ENCODE measurements at regions not wholly inside any gene's neighbourhood (a gene's known extent, or its start where the extent isn't known, plus 50 kb on each side); places are given as distances from the start of the nearest gene placed in this dataset.

DNA sequence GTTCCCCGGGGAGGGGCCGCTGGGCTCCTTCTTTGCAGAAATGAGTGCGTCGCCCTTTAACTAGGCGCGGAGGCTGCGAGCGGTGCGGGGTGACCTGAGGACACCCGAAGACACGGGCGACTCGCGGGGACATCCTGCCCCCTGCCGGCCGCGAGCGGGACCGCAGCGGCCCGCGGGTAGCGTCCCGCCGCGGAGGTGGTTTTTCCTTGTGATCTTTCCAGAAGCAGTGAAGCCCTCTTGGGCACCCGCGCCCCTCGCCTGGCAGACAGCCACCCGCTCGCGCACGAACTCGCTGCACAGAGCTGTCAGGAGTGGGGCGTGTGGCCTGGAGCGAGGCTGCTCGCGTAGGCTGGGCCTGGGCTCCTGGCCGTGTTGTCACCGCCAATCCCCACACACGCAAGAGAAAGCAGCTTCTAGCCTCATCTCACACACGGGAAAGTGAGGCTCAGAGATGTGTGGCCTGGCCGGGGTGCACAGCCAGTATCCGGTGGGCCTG is 67.2 kb downstream of the DIO3 start (continued):
- TF ChIP-seq, protein P1, sequence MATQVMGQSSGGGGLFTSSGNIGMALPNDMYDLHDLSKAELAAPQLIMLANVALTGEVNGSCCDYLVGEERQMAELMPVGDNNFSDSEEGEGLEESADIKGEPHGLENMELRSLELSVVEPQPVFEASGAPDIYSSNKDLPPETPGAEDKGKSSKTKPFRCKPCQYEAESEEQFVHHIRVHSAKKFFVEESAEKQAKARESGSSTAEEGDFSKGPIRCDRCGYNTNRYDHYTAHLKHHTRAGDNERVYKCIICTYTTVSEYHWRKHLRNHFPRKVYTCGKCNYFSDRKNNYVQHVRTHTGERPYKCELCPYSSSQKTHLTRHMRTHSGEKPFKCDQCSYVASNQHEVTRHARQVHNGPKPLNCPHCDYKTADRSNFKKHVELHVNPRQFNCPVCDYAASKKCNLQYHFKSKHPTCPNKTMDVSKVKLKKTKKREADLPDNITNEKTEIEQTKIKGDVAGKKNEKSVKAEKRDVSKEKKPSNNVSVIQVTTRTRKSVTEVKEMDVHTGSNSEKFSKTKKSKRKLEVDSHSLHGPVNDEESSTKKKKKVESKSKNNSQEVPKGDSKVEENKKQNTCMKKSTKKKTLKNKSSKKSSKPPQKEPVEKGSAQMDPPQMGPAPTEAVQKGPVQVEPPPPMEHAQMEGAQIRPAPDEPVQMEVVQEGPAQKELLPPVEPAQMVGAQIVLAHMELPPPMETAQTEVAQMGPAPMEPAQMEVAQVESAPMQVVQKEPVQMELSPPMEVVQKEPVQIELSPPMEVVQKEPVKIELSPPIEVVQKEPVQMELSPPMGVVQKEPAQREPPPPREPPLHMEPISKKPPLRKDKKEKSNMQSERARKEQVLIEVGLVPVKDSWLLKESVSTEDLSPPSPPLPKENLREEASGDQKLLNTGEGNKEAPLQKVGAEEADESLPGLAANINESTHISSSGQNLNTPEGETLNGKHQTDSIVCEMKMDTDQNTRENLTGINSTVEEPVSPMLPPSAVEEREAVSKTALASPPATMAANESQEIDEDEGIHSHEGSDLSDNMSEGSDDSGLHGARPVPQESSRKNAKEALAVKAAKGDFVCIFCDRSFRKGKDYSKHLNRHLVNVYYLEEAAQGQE (tag by site-specific recombination; IDR thresholded peaks at IDR 0.05): no peak
- TF ChIP-seq ZNF184 (tag by site-specific recombination; IDR thresholded peaks at IDR 0.05) (no peak), ZNF555 (tag by site-specific recombination; conservative IDR thresholded peaks at IDR 0.05) (no peak), ZNF132 (tag by site-specific recombination; IDR thresholded peaks at IDR 0.05; ENCODE audit: borderline replicate concordance) (no peak), HOXA7 (CRISPR knock-in tag; IDR thresholded peaks at IDR 0.05; ENCODE audit: borderline replicate concordance) (no peak), ZNF48 (tag by site-specific recombination; IDR thresholded peaks at IDR 0.05) (no peak), ZNF560 (tag by site-specific recombination; IDR thresholded peaks at IDR 0.05; ENCODE audit: borderline replicate concordance) (no peak), ZBTB20 (tag by site-specific recombination; IDR thresholded peaks at IDR 0.05) (no peak), ZBTB48 (tag by site-specific recombination; IDR thresholded peaks at IDR 0.05) (no peak), ZNF292 (tag by site-specific recombination; IDR thresholded peaks at IDR 0.05; ENCODE audit: borderline replicate concordance, low read depth) (no peak), ZNF146 (tag by site-specific recombination; IDR thresholded peaks at IDR 0.05) (no peak; the same call in 1 of the 2 replicates), ZNF114 (tag by site-specific recombination; IDR thresholded peaks at IDR 0.05) (no peak), GLI2 (tag by site-specific recombination; IDR thresholded peaks at IDR 0.05; ENCODE audit: borderline replicate concordance, low read depth) (no peak), ZNF341 (tag by site-specific recombination; IDR thresholded peaks at IDR 0.05; ENCODE audit: low read depth) (no peak), ZNF621 (tag by site-specific recombination; IDR thresholded peaks at IDR 0.05) (no peak), OSR2 (tag by site-specific recombination; IDR thresholded peaks at IDR 0.05) (no peak), ZNF23 (tag by site-specific recombination; IDR thresholded peaks at IDR 0.05; ENCODE audit: borderline replicate concordance) (no peak), ZNF791 (tag by site-specific recombination; IDR thresholded peaks at IDR 0.05) (no peak), ZBTB21 (tag by site-specific recombination; IDR thresholded peaks at IDR 0.05) (no peak), ZNF561 (tag by site-specific recombination; IDR thresholded peaks at IDR 0.05; ENCODE audit: borderline replicate concordance) (no peak)
- TF ChIP-seq, protein P2, sequence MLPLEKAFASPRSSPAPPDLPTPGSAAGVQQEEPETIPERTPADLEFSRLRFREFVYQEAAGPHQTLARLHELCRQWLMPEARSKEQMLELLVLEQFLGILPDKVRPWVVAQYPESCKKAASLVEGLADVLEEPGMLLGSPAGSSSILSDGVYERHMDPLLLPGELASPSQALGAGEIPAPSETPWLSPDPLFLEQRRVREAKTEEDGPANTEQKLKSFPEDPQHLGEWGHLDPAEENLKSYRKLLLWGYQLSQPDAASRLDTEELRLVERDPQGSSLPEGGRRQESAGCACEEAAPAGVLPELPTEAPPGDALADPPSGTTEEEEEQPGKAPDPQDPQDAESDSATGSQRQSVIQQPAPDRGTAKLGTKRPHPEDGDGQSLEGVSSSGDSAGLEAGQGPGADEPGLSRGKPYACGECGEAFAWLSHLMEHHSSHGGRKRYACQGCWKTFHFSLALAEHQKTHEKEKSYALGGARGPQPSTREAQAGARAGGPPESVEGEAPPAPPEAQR (tag by site-specific recombination; IDR thresholded peaks at IDR 0.05): no peak
- TF ChIP-seq, protein P3, sequence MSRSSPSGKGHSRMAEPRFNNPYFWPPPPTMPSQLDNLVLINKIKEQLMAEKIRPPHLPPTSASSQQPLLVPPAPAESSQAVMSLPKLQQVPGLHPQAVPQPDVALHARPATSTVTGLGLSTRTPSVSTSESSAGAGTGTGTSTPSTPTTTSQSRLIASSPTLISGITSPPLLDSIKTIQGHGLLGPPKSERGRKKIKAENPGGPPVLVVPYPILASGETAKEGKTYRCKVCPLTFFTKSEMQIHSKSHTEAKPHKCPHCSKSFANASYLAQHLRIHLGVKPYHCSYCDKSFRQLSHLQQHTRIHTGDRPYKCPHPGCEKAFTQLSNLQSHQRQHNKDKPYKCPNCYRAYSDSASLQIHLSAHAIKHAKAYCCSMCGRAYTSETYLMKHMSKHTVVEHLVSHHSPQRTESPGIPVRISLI (tag by site-specific recombination; IDR thresholded peaks at IDR 0.05): no peak
- TF ChIP-seq, protein P4, sequence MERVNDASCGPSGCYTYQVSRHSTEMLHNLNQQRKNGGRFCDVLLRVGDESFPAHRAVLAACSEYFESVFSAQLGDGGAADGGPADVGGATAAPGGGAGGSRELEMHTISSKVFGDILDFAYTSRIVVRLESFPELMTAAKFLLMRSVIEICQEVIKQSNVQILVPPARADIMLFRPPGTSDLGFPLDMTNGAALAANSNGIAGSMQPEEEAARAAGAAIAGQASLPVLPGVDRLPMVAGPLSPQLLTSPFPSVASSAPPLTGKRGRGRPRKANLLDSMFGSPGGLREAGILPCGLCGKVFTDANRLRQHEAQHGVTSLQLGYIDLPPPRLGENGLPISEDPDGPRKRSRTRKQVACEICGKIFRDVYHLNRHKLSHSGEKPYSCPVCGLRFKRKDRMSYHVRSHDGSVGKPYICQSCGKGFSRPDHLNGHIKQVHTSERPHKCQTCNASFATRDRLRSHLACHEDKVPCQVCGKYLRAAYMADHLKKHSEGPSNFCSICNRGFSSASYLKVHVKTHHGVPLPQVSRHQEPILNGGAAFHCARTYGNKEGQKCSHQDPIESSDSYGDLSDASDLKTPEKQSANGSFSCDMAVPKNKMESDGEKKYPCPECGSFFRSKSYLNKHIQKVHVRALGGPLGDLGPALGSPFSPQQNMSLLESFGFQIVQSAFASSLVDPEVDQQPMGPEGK (tag by site-specific recombination; IDR thresholded peaks at IDR 0.05): 0 out of 2 replicates have a peak, but pooled peaks have one; percentile 30
- TF ChIP-seq, protein P5, sequence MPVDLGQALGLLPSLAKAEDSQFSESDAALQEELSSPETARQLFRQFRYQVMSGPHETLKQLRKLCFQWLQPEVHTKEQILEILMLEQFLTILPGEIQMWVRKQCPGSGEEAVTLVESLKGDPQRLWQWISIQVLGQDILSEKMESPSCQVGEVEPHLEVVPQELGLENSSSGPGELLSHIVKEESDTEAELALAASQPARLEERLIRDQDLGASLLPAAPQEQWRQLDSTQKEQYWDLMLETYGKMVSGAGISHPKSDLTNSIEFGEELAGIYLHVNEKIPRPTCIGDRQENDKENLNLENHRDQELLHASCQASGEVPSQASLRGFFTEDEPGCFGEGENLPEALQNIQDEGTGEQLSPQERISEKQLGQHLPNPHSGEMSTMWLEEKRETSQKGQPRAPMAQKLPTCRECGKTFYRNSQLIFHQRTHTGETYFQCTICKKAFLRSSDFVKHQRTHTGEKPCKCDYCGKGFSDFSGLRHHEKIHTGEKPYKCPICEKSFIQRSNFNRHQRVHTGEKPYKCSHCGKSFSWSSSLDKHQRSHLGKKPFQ (tag by site-specific recombination; IDR thresholded peaks at IDR 0.05): no peak
- TF ChIP-seq, protein P6, sequence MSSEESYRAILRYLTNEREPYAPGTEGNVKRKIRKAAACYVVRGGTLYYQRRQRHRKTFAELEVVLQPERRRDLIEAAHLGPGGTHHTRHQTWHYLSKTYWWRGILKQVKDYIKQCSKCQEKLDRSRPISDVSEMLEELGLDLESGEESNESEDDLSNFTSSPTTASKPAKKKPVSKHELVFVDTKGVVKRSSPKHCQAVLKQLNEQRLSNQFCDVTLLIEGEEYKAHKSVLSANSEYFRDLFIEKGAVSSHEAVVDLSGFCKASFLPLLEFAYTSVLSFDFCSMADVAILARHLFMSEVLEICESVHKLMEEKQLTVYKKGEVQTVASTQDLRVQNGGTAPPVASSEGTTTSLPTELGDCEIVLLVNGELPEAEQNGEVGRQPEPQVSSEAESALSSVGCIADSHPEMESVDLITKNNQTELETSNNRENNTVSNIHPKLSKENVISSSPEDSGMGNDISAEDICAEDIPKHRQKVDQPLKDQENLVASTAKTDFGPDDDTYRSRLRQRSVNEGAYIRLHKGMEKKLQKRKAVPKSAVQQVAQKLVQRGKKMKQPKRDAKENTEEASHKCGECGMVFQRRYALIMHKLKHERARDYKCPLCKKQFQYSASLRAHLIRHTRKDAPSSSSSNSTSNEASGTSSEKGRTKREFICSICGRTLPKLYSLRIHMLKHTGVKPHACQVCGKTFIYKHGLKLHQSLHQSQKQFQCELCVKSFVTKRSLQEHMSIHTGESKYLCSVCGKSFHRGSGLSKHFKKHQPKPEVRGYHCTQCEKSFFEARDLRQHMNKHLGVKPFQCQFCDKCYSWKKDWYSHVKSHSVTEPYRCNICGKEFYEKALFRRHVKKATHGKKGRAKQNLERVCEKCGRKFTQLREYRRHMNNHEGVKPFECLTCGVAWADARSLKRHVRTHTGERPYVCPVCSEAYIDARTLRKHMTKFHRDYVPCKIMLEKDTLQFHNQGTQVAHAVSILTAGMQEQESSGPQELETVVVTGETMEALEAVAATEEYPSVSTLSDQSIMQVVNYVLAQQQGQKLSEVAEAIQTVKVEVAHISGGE (tag by site-specific recombination; conservative IDR thresholded peaks at IDR 0.05; ENCODE audit: low read depth): no peak
- TF ChIP-seq, protein P7, sequence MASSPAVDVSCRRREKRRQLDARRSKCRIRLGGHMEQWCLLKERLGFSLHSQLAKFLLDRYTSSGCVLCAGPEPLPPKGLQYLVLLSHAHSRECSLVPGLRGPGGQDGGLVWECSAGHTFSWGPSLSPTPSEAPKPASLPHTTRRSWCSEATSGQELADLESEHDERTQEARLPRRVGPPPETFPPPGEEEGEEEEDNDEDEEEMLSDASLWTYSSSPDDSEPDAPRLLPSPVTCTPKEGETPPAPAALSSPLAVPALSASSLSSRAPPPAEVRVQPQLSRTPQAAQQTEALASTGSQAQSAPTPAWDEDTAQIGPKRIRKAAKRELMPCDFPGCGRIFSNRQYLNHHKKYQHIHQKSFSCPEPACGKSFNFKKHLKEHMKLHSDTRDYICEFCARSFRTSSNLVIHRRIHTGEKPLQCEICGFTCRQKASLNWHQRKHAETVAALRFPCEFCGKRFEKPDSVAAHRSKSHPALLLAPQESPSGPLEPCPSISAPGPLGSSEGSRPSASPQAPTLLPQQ (tag by site-specific recombination; IDR thresholded peaks at IDR 0.05): no peak
